ENCODE measurements at regions not wholly inside any gene's neighbourhood (a gene's known extent, or its start where the extent isn't known, plus 50 kb on each side); places are given as distances from the start of the nearest gene placed in this dataset.

DNA sequence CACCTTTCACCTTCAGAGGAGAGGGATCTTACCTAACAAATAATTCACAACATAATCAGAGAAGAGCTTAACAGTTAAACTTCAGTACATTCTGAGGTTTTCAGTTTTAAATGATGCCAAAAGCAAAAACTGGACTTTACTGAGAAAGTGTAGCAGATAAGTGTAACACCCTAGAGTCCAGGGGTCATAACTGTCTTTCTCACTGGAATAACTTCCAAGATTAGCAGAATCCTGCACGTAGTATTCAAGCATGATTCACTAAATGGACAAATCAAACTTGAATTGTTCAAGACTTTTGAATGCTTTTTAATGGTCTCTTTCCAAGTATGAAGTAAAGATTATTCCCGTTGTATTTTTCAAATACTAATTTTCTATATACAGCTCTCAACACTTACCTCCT is 180.1 kb upstream of the NREP start:
- H3K36me3 Mint-ChIP-seq (ENCODE audit: unreplicated experiment) = peaks cover 6% of the 10 kb centered on the region
- DNase-seq (ENCODE audit: extremely low spot score, unreplicated experiment) = no peak
- H3K4me1 Mint-ChIP-seq (ENCODE audit: unreplicated experiment) = peaks cover 59% of the 10 kb centered on the region
- H3K4me3 Mint-ChIP-seq (ENCODE audit: unreplicated experiment) = no peak overlapping the region
- peak overlapping the region; percentile 60 for H3K27ac Mint-ChIP-seq (ENCODE audit: unreplicated experiment)
- TF ChIP-seq, protein P1, sequence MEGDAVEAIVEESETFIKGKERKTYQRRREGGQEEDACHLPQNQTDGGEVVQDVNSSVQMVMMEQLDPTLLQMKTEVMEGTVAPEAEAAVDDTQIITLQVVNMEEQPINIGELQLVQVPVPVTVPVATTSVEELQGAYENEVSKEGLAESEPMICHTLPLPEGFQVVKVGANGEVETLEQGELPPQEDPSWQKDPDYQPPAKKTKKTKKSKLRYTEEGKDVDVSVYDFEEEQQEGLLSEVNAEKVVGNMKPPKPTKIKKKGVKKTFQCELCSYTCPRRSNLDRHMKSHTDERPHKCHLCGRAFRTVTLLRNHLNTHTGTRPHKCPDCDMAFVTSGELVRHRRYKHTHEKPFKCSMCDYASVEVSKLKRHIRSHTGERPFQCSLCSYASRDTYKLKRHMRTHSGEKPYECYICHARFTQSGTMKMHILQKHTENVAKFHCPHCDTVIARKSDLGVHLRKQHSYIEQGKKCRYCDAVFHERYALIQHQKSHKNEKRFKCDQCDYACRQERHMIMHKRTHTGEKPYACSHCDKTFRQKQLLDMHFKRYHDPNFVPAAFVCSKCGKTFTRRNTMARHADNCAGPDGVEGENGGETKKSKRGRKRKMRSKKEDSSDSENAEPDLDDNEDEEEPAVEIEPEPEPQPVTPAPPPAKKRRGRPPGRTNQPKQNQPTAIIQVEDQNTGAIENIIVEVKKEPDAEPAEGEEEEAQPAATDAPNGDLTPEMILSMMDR (IDR thresholded peaks at IDR 0.05) = no peak
- no peaks in the 10 kb centered on the region for H3K27me3 Mint-ChIP-seq (ENCODE audit: unreplicated experiment)
- H3K9me3 Mint-ChIP-seq (ENCODE audit: unreplicated experiment) = no peaks in the 10 kb centered on the region

DNA sequence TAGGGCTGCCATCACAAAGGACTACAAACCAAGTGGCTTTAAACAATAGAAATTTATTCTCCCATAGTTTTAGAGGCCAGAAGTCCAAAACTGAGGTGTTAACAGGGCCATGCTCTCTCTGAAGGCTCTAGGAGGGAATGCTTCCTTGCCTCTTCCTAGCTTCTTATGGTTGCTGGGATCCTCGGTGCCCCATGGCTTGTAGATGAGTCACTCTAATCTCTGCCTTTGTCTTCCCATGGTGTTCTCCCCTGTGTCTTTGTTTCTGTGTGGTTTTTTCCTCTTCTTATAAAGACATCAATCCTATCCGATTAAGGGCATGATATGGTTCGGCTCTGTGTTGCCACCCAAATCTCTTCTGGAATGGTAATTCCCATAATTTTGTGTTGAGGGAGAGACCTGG is 178.8 kb upstream of the NREP start:
- TF ChIP-seq, protein P1 (IDR thresholded peaks at IDR 0.05) = no peak
- Mint-ChIP-seq H3K9me3 (ENCODE audit: unreplicated experiment) (no peaks in the 10 kb centered on the region), H3K4me1 (ENCODE audit: unreplicated experiment) (peaks cover 63% of the 10 kb centered on the region), H3K36me3 (ENCODE audit: unreplicated experiment) (peaks cover 6% of the 10 kb centered on the region), H3K27ac (ENCODE audit: unreplicated experiment) (peak overlapping the region; percentile 50), H3K27me3 (ENCODE audit: unreplicated experiment) (no peaks in the 10 kb centered on the region), H3K4me3 (ENCODE audit: unreplicated experiment) (no peak overlapping the region)
- DNase-seq (ENCODE audit: extremely low spot score, unreplicated experiment) = no peak

DNA sequence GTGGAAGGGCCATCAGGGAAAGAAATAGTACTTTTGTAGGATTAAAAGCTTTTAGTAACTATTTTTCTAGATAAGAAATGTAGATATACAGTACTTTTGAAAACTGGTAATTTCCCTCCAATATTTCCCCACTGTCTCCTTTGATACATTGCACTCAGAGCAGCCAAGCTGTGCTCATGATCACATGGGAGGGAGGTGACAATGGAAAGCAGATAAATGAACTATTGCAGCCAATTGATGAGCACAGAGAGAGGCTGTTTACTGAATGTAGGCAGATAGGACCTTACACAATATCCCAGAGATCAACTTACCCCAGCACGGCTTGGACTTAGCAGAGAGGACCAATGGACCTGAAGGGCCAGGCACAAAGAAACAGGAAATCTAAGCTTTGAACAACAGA is 178.0 kb upstream of the NREP start:
- H3K36me3 Mint-ChIP-seq (ENCODE audit: unreplicated experiment) = peaks cover 6% of the 10 kb centered on the region
- TF ChIP-seq, protein P1 (IDR thresholded peaks at IDR 0.05) = no peak
- H3K27me3 Mint-ChIP-seq (ENCODE audit: unreplicated experiment) = no peaks in the 10 kb centered on the region
- H3K9me3 Mint-ChIP-seq (ENCODE audit: unreplicated experiment) = no peaks in the 10 kb centered on the region
- peak overlapping the region; percentile 11 for H3K27ac Mint-ChIP-seq (ENCODE audit: unreplicated experiment)
- H3K4me3 Mint-ChIP-seq (ENCODE audit: unreplicated experiment) = no peak overlapping the region
- DNase-seq (ENCODE audit: extremely low spot score, unreplicated experiment) = no peak
- peaks cover 71% of the 10 kb centered on the region for H3K4me1 Mint-ChIP-seq (ENCODE audit: unreplicated experiment)

DNA sequence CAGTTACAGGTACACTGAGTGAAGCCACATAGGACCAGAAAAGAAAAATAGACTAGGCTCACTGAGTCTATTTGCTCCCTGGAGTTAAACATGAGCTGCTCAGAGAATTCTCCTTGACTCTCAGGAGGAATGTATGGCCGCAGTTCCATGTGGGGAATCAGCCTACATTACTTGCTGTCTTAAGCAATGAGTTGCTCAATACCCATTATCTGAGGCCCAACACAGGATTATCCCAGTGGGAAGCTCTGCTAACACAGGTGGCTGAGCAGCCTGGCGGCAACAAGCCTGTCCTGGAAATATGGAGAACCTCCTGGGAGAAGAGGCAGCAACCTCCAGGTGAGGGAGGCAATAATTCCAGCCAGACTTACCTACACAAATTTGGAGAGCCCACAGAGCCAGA is 177.5 kb upstream of the NREP start:
- TF ChIP-seq, protein P1 (IDR thresholded peaks at IDR 0.05) = no peak
- Mint-ChIP-seq H3K4me3 (ENCODE audit: unreplicated experiment) (no peak overlapping the region), H3K4me1 (ENCODE audit: unreplicated experiment) (peaks cover 76% of the 10 kb centered on the region), H3K27me3 (ENCODE audit: unreplicated experiment) (no peaks in the 10 kb centered on the region), H3K9me3 (ENCODE audit: unreplicated experiment) (no peaks in the 10 kb centered on the region), H3K27ac (ENCODE audit: unreplicated experiment) (peak overlapping the region; percentile 92), H3K36me3 (ENCODE audit: unreplicated experiment) (peaks cover 6% of the 10 kb centered on the region)
- no peak for DNase-seq (ENCODE audit: extremely low spot score, unreplicated experiment)

DNA sequence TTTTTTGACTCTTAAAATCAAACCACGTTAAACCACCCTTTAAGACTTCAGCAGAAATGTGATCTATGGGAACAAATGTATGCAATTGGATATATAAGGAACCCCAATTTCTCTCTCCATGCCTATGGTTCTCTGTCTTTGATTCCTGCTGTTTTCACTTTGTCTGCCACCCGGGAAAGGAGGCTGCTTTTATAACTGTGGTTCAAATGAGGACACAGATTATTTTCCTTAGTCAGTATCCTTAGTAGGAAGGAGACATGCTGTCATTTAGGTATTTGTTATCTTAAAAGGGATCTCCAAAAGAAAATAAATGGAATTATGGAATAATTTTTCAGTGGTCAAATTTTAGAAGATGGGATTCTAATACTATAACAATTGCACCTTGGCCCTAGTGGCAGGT is 176.1 kb upstream of the NREP start:
- DNase-seq (ENCODE audit: extremely low spot score, unreplicated experiment) = no peak
- Mint-ChIP-seq H3K9me3 (ENCODE audit: unreplicated experiment) (no peaks in the 10 kb centered on the region), H3K36me3 (ENCODE audit: unreplicated experiment) (peaks cover 6% of the 10 kb centered on the region), H3K4me1 (ENCODE audit: unreplicated experiment) (peaks cover 89% of the 10 kb centered on the region), H3K4me3 (ENCODE audit: unreplicated experiment) (peak overlapping the region; percentile 20), H3K27ac (ENCODE audit: unreplicated experiment) (peak overlapping the region; percentile 92), H3K27me3 (ENCODE audit: unreplicated experiment) (no peaks in the 10 kb centered on the region)
- TF ChIP-seq, protein P1 (IDR thresholded peaks at IDR 0.05) = no peak

Data from osteocyte (in vitro differentiated cells).